Smooth muscle cell (in vitro differentiated cells): ENCODE measurements at regions not wholly inside any gene's neighbourhood (a gene's known extent, or its start where the extent isn't known, plus 50 kb on each side); places are given as distances from the start of the nearest gene placed in this dataset.

Experiments
- DNase-seq: peaks from one replicate; lab custom pipeline; 2025; ENCODE audit not compliant: unreplicated experiment; lab: John Stamatoyannopoulos, UW
- H2AFZ ChIP-seq: fragments of 200-600 bp; sonication (generic); 2 replicates; pipeline ENCODE4 v1.6.0; 2016; ENCODE audit warnings: antibody characterized with exemption, low read depth, mild to moderate bottlenecking
- H3F3A ChIP-seq: fragments of 200-600 bp; sonication (generic); 2 replicates; pipeline ENCODE4 v1.6.0; 2017; ENCODE audit warnings: antibody characterized with exemption, low read depth
- H3K27ac ChIP-seq: fragments of 200-600 bp; sonication (generic); 2 replicates; pipeline ENCODE4 v1.5.1; 2016; ENCODE audit warnings: low read depth, mild to moderate bottlenecking
- H3K27me3 ChIP-seq: fragments of 200-600 bp; sonication (generic); 2 replicates; pipeline ENCODE4 v1.6.1; 2016; ENCODE audit warnings: low read depth, mild to moderate bottlenecking
- H3K36me3 ChIP-seq: fragments of 200-600 bp; sonication (generic); 2 replicates; pipeline ENCODE4 v1.5.1; 2016; ENCODE audit warnings: low read depth
- H3K4me1 ChIP-seq: fragments of 200-600 bp; sonication (generic); 2 replicates; pipeline ENCODE4 v1.5.1; 2016; ENCODE audit warnings: low read depth
- H3K4me2 ChIP-seq: fragments of 200-600 bp; sonication (generic); 2 replicates; pipeline ENCODE4 v1.6.0; 2016; ENCODE audit warnings: mild to moderate bottlenecking
- H3K4me3 ChIP-seq: fragments of 200-600 bp; sonication (generic); 2 replicates; pipeline ENCODE4 v1.5.1; 2016; ENCODE audit warnings: mild to moderate bottlenecking
- H3K79me2 ChIP-seq: fragments of 200-600 bp; sonication (generic); 2 replicates; pipeline ENCODE4 v1.6.0; 2016; ENCODE audit warnings: low read depth, mild to moderate bottlenecking
- H3K9ac ChIP-seq: fragments of 200-600 bp; sonication (generic); 2 replicates; pipeline ENCODE4 v1.6.0; 2016; ENCODE audit warnings: low read depth
- H3K9me3 ChIP-seq: fragments of 200-600 bp; sonication (generic); replicated peaks from 2 replicates; pipeline ENCODE4 v1.5.1; 2016; ENCODE audit warnings: low read depth
- H4K20me1 ChIP-seq: fragments of 200-600 bp; sonication (generic); 2 replicates; pipeline ENCODE4 v1.6.0; 2016; ENCODE audit warnings: low read depth
- CTCF ChIP-seq: fragments of 200-600 bp; sonication (generic); IDR thresholded peaks from 2 replicates; pipeline ENCODE4 v1.5.1; 2017; ENCODE audit warnings: borderline replicate concordance, mild to moderate bottlenecking, antibody characterized with exemption; ENCODE audit not compliant: insufficient read depth, poor library complexity, severe bottlenecking
- WGBS: methylation state at CpG from one replicate; pipeline ENCODE4 v1.1.7; 2016; ENCODE audit warnings: low lambda C conversion rate; 5-methylcytosine and 5-hydroxymethylcytosine counted together

DNA sequence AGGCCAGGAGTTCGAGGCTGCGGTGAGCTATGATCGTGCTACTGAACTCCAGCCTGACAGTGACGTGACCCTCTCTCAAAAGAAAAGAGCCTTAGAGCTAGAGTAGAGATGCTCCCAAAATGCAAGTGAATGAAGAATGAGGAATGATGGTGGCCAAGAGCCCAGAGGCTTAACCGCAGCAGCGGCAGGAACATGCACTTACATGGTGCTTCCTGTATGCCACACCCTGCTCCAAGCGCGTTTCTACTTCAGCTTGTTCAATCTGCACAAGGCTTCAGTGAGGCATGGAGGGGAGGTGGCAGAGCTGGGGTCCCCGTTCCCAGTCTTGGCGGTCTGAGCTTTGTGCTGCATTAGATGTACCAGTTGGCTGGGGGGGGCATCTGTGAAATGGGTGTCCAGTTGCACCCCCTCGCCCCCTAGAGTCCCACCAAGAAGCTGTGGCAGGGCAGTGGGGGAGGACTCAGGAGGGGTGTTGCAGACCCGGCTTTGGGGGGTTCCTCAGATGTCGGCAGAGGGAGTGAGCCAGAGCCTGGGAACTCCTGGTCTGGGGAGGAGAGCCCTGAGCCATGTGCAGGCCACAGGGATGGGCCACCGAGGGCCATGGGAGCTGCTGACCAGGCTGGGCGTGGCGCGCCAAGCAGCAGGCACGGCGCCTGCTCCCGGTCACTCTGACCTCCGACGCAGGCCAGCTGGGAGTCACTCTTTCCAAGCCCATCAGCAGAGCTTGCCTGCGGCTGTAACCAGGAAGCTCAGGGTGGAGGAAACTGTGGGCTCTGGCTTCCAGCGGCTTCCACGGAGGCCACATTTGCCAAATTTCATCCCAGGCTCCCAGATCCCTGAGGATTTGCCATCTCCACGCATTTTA lies 260.1 kb downstream of the PARN start:
- no peak for TF ChIP-seq CTCF
- Histone ChIP-seq H2AFZ (no peak overlapping the region), H3K27ac (no peak overlapping the region), H3F3A (no peaks in the 10 kb centered on the region), H3K36me3 (no peaks in the 10 kb centered on the region), H4K20me1 (no peaks in the 10 kb centered on the region), H3K4me2 (no peak overlapping the region), H3K79me2 (no peaks in the 10 kb centered on the region), H3K9me3 (no peaks in the 10 kb centered on the region), H3K27me3 (no peaks in the 10 kb centered on the region), H3K9ac (no peak overlapping the region), H3K4me3 (no peak overlapping the region), H3K4me1 (no peaks in the 10 kb centered on the region)
- 92% methylated on average over 20 of the region's 26 CpGs for WGBS
- no peak for DNase-seq

DNA sequence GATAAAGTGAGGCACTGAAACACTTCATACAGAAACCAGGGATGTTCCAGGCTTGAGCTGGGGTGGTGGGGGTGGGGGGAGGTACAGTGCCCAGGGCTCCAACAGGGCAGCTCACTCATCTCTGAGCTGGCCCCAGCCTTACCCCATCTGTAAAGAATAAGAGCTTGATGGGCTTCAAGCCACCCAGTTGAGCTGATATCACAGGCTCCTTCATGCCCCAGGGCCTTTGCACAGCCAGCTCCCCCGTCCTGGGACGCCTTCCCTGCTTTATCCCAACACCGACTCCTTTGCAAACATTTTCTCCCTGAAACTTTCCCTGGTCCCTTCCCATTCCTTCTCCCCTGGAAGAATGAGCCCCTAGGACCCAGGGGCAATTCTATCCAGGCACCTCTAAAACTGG lies 261.7 kb downstream of the PARN start:
- Histone ChIP-seq H3K27me3 (no peaks in the 10 kb centered on the region), H3K9me3 (no peaks in the 10 kb centered on the region), H3K27ac (no peak overlapping the region), H3K79me2 (no peaks in the 10 kb centered on the region), H3K4me1 (no peaks in the 10 kb centered on the region), H3K36me3 (no peaks in the 10 kb centered on the region), H2AFZ (no peak overlapping the region), H3K9ac (no peak overlapping the region), H3K4me3 (no peak overlapping the region), H3K4me2 (no peak overlapping the region), H4K20me1 (no peaks in the 10 kb centered on the region), H3F3A (no peaks in the 10 kb centered on the region)
- WGBS = 92% methylated on average over 3 of the region's 3 CpGs
- no peak for DNase-seq
- no peak for TF ChIP-seq CTCF

GRCh38 chr16:14366974-14367707 lies 262.9 kb downstream of the PARN start:
- H3K27me3 ChIP-seq = no peaks in the 10 kb centered on the region
- H3K9ac ChIP-seq = no peak overlapping the region
- no peak overlapping the region for H3K27ac ChIP-seq
- H2AFZ ChIP-seq = no peak overlapping the region
- H3F3A ChIP-seq = no peaks in the 10 kb centered on the region
- DNase-seq = no peak
- H3K4me2 ChIP-seq = no peak overlapping the region
- no peak for TF ChIP-seq CTCF
- no peaks in the 10 kb centered on the region for H4K20me1 ChIP-seq
- no peaks in the 10 kb centered on the region for H3K4me1 ChIP-seq
- no peaks in the 10 kb centered on the region for H3K9me3 ChIP-seq
- H3K4me3 ChIP-seq = no peak overlapping the region
- no peaks in the 10 kb centered on the region for H3K79me2 ChIP-seq
- H3K36me3 ChIP-seq = no peaks in the 10 kb centered on the region
- WGBS = 88% methylated on average over 10 of the region's 10 CpGs
